AG04449 (cell line): ENCODE measurements at regions not wholly inside any gene's neighbourhood (a gene's known extent, or its start where the extent isn't known, plus 50 kb on each side); places are given as distances from the start of the nearest gene placed in this dataset.
"Not testable (repeated sequence)": the region's sequence is repeated elsewhere in the genome, so short reads cannot be mapped to it uniquely, and the experiment has no call there.

Experiments
- CTCF ChIA-PET: fragments of 350-600 bp; formaldehyde crosslinking; extraction: SDS; loops from one replicate; lab custom pipeline; 2021; ENCODE audit warnings: antibody characterized with exemption; lab: Yijun Ruan, JAX
- POLR2A ChIA-PET: fragments of 400-600, 350-600 bp; formaldehyde crosslinking; extraction: SDS; loops from one replicate; lab custom pipeline; 2020; ENCODE audit warnings: antibody characterized with exemption, inconsistent platforms; lab: Yijun Ruan, JAX
- DNase-seq: peaks from one replicate; pipeline ENCODE4 v3.0.0-alpha.2; 2010; ENCODE audit warnings: low read depth, low spot score
- H3K4me3 ChIP-seq: 2 replicates; pipeline ENCODE4 v1.5.1; 2011; ENCODE audit warnings: low read depth, mild to moderate bottlenecking, control low read depth, low read length
- CTCF ChIP-seq: IDR thresholded peaks from one replicate; pipeline ENCODE4 v1.5.1; 2011; ENCODE audit warnings: mild to moderate bottlenecking, moderate library complexity, low read length, control low read depth, inconsistent platforms; ENCODE audit not compliant: insufficient read depth; ENCODE audit errors: missing control alignments

GRCh38 chr22:25395468-25395867, 169.0 kb upstream of the GRK3 start:
- CTCF ChIA-PET: no interaction called here

GRCh38 chr22:25395915-25396314, 168.6 kb upstream of the GRK3 start:
- no peak overlapping the region for H3K4me3 ChIP-seq
- TF ChIP-seq CTCF: no peak
- ChIA-PET POLR2A (no interaction called here), CTCF (no interaction called here)
- no peak for DNase-seq

More at GRCh38 chr22:25395468-25395867, 169.0 kb upstream of the GRK3 start:
- no peak overlapping the region for H3K4me3 ChIP-seq
- POLR2A ChIA-PET: no interaction called here
- DNase-seq: no peak
- TF ChIP-seq CTCF: no peak

- ChIA-PET POLR2A (no interaction called here), CTCF (no interaction called here)
- no peak for DNase-seq
- no peak for TF ChIP-seq CTCF
- no peak overlapping the region for H3K4me3 ChIP-seq
Observed at GRCh38 chr22:25396615-25397200, 167.8 kb upstream of the GRK3 start.

GRCh38 chr22:25397616-25398015, 166.9 kb upstream of the GRK3 start:
- POLR2A ChIA-PET: no interaction called here
- DNase-seq: no peak
- CTCF ChIA-PET: no interaction called here
- H3K4me3 ChIP-seq: no peak overlapping the region
- TF ChIP-seq CTCF: no peak

GRCh38 chr22:25398591-25399062, 165.8 kb upstream of the GRK3 start:
- CTCF ChIA-PET, POLR2A ChIA-PET, H3K4me3 ChIP-seq, DNase-seq: not testable (repeated sequence)

- TF ChIP-seq CTCF: no peak
- CTCF ChIA-PET: interaction anchor here (1.0 kb wide), 1 partner anchor 37 kb away, joined by 3 read pairs; no protein-coding TSS in a partner anchor
- no peak overlapping the region for H3K4me3 ChIP-seq
- POLR2A ChIA-PET: no interaction called here
- DNase-seq: no peak
Observed at GRCh38 chr22:25399649-25400151, 164.8 kb upstream of the GRK3 start.

- no peak overlapping the region for H3K4me3 ChIP-seq
- no peak for DNase-seq
- POLR2A ChIA-PET: no interaction called here
- TF ChIP-seq CTCF: no peak
- CTCF ChIA-PET: interaction anchor here (2.8 kb wide), 1 partner anchor 45 kb away, joined by 12 read pairs; no protein-coding TSS in a partner anchor
Observed at GRCh38 chr22:25402160-25402500, 162.3 kb upstream of the GRK3 start.
